GM10266 (cell line): ENCODE measurements at regions not wholly inside any gene's neighbourhood (a gene's known extent, or its start where the extent isn't known, plus 50 kb on each side); places are given as distances from the start of the nearest gene placed in this dataset.
"Not testable (repeated sequence)": the region's sequence is repeated elsewhere in the genome, so short reads cannot be mapped to it uniquely, and the experiment has no call there.

ENCODE experiments used
- DNase-seq: peaks from one replicate; pipeline ENCODE4 v3.0.0; 2012; ENCODE audit errors: extremely low spot score
- TF ChIP-seq, protein P1 (sequence below): IDR thresholded peaks from 2 replicates; pipeline ENCODE4 v1.5.1; 2012; ENCODE audit warnings: mild to moderate bottlenecking, low read depth; ENCODE audit not compliant: control insufficient read depth, insufficient read depth; ENCODE audit errors: missing control alignments

- TF ChIP-seq, protein P1, sequence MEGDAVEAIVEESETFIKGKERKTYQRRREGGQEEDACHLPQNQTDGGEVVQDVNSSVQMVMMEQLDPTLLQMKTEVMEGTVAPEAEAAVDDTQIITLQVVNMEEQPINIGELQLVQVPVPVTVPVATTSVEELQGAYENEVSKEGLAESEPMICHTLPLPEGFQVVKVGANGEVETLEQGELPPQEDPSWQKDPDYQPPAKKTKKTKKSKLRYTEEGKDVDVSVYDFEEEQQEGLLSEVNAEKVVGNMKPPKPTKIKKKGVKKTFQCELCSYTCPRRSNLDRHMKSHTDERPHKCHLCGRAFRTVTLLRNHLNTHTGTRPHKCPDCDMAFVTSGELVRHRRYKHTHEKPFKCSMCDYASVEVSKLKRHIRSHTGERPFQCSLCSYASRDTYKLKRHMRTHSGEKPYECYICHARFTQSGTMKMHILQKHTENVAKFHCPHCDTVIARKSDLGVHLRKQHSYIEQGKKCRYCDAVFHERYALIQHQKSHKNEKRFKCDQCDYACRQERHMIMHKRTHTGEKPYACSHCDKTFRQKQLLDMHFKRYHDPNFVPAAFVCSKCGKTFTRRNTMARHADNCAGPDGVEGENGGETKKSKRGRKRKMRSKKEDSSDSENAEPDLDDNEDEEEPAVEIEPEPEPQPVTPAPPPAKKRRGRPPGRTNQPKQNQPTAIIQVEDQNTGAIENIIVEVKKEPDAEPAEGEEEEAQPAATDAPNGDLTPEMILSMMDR = no peak
- no peak for DNase-seq
Observed at GRCh38 chr3:151520105-151520504, 59.2 kb upstream of the IGSF10 start.

- DNase-seq = not testable (repeated sequence)
Observed at GRCh38 chr3:151511433-151511832, 50.6 kb upstream of the IGSF10 start.
